ENCODE measurements at regions not wholly inside any gene's neighbourhood (a gene's known extent, or its start where the extent isn't known, plus 50 kb on each side); places are given as distances from the start of the nearest gene placed in this dataset.
"Not testable (repeated sequence)": the region's sequence is repeated elsewhere in the genome, so short reads cannot be mapped to it uniquely, and the experiment has no call there.

DNA sequence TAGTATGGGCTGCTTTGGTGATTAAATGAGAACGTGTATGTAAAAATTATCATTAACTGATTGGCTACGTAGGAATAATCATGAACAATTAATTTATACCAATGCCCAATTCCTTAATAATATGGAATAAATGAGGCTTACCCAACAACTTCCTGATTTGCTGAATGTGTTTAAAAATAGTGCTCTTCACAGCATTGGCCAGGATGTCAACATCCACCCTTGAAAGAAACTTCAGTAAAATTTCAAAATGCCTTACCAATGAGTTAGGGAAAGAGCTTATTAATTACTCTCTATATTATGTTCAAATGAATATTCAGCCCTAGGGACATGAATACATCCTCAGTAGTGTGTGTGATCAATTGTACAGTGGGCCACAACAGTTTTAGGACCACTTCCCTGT is 401.4 kb downstream of the PSAT1 start:
- H3K36me3 Mint-ChIP-seq, result no peaks in the 10 kb centered on the region
- H3K9me3 Mint-ChIP-seq, result no peaks in the 10 kb centered on the region
- no peaks in the 10 kb centered on the region for H3K4me1 Mint-ChIP-seq
- H3K4me3 Mint-ChIP-seq, result no peak overlapping the region
- no peaks in the 10 kb centered on the region for H3K27me3 Mint-ChIP-seq
- no peak overlapping the region for H3K27ac Mint-ChIP-seq

DNA sequence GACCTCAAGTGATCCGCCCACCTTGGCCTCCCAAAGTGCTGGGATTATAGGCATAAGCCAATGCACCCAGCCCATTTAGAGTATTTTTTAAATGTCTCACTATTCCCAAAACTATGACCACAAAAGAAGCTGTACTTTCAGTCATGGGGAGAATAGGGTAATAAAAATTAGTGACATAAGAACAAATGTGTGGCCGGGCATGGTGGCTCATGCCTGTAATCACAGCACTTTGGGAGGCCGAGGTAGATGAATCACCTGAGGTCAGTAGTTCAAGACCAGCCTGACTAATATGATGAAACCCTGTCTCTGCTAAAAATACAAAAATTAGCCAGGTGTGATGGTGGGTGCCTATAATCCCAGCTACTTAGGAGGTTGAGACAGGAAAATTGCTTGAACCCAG is 402.3 kb downstream of the PSAT1 start:
- H3K9me3 Mint-ChIP-seq, H3K36me3 Mint-ChIP-seq, H3K27me3 Mint-ChIP-seq, H3K4me3 Mint-ChIP-seq, H3K4me1 Mint-ChIP-seq, H3K27ac Mint-ChIP-seq: not testable (repeated sequence)

DNA sequence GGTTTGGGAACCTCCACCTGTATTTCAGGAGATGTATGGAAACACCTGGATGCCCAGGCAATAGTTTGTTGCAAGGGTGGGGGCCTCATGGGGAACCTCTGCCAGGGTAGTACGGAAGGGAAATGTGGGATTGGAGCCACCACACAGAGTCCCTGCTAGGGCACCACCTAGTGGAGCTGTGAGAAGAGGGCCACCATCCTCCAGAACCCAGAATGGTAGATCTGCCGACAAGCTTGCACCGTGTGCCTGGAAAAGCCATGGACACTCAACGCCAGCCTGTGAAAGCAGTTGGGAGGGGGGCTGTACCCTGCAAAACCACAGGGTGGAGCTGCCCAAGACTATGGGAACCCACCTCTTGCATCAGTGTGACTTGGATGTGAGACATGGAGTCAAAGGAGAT is 407.2 kb downstream of the PSAT1 start:
- H3K36me3 Mint-ChIP-seq, H3K4me1 Mint-ChIP-seq, H3K4me3 Mint-ChIP-seq, H3K9me3 Mint-ChIP-seq, H3K27me3 Mint-ChIP-seq, H3K27ac Mint-ChIP-seq: not testable (repeated sequence)

DNA sequence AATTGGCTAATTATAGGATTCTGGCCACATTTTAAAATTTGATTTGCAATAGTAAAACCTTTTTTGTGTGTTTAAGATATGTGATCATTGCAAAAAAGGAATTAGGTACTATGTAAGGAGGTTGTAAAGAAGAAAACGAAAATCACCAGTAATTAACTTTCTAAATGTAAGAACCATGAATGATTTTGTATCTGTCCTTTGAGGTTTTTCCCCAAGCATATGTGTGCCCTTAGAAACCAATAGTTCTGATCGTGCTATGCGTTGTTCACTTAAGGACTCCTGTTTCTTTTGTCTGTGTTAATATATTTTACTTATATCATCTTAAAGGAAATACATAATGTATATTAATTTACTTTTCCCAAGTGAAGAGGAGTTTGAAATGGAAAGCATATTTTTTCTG is 410.2 kb downstream of the PSAT1 start:
- no peaks in the 10 kb centered on the region for H3K9me3 Mint-ChIP-seq
- H3K36me3 Mint-ChIP-seq, result no peaks in the 10 kb centered on the region
- no peak overlapping the region for H3K27ac Mint-ChIP-seq
- H3K27me3 Mint-ChIP-seq, result no peaks in the 10 kb centered on the region
- no peak overlapping the region for H3K4me3 Mint-ChIP-seq
- no peaks in the 10 kb centered on the region for H3K4me1 Mint-ChIP-seq

DNA sequence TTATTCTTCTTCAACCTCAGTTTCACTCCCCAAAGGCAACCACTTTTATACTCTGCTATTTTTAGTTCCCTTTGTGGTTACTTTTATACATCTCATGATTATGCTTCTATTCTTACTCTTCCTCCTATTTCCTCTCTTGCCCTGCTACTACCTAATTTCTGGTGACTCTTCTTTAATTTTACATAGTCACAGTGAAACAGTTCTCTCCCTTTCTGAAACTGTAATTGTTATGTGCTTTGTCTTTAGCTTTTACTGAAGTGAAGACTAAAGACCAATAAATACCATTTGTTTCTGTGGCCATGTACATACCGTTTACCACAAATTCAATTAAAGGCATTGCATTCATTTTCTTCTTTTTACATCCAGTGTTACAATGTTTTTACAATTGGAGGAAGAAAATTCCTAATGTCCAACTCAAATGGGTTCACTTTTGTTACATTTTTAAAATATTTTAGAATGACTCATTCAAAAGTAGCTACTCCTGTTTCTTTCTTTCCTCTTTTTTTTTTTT is 410.6 kb downstream of the PSAT1 start:
- Mint-ChIP-seq H3K4me1 (no peaks in the 10 kb centered on the region), H3K27me3 (no peaks in the 10 kb centered on the region), H3K9me3 (no peaks in the 10 kb centered on the region), H3K27ac (no peak overlapping the region), H3K4me3 (no peak overlapping the region), H3K36me3 (no peaks in the 10 kb centered on the region)

DNA sequence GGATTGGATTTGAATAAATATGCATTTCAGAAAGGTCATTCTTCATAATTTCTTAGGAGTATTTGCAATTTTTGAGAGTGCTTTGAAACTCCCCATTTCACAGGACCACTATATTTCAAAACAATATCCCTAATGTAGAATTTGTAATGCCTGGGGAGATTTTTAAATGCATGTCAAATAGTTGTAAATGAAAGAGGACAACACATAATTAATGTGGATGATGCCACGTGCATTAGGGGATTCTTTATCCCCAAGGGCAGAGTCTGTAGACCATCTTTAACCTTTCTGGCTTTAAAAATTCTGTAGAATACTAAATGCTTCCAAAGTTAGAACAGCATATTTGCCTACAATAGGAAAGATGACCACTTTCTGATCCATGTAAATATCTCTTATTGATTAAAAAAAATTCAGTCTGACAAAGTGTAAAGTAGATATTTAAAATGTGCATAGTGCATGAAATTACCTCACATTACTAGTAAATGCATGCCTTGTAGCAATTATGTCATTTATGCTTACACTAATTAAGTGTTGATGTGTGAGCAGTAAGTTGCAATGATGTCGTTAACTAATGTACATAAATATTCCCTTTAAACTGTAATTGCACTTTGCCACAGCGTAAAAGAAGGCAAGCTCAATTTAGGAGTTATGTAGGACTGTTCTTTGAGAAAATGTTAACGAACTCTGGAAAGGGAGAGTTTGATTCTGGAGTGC is 416.1 kb downstream of the PSAT1 start:
- Mint-ChIP-seq H3K36me3 (no peaks in the 10 kb centered on the region), H3K27me3 (no peaks in the 10 kb centered on the region), H3K4me1 (no peaks in the 10 kb centered on the region), H3K4me3 (no peak overlapping the region), H3K27ac (no peak overlapping the region), H3K9me3 (no peaks in the 10 kb centered on the region)

DNA sequence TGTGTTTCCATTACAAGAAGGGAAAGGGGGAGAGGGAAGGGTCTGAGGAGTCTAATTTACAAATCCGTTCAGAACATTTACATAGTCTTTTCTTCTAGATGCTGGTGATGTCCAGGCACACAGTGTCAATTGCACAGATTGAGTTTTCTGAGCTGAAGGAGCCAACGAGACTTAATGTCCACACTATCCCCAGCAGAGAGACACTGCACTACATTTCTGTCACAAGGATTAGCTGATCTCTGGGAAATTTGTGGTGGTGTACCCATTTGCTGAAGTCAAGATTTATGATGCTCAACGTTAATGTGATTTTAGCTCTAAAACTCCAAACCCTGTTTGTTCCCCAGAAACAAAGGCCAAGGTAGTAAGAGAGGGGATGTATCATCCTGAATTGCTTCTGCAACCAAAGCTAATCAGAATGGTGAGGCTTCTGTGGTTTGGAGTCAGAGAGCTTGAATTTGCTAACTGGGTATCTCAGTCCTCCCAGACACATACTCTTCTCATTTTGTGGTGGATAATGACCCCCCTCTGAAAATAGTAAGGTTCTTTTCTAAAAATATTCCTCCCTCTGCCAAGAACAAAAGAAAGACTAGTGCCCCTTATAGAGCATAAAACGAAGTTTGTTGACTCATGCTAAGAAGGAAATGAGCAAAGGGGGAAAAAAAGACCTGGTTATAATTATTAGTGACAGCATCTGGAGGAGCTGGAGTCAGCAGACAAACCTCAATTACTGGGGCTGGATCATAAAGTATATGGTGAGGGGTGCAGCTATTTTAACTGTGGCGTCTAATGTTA is 416.9 kb downstream of the PSAT1 start:
- Mint-ChIP-seq H3K9me3 (peaks cover 5% of the 10 kb centered on the region), H3K4me1 (no peaks in the 10 kb centered on the region), H3K27ac (no peak overlapping the region), H3K27me3 (peaks cover 2% of the 10 kb centered on the region), H3K36me3 (no peaks in the 10 kb centered on the region), H3K4me3 (no peak overlapping the region)

DNA sequence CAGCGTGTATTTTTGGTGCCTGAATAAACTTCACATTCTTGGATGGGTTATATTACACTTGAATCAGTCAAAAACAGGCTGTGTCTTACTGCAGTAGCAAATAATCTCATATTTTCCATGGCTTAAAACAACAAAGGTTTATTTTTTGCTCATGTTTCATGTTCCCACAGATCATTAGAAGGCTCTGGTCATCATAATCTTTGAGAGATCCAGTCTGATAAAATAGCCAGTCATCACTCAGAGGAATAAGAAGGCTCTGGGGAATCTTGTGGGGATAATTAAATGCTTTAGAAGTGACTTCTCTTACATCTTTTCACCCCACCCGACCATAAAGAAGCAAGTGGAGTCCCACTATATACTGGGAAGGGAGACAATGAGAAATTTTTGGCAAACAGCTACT is 417.7 kb downstream of the PSAT1 start:
- Mint-ChIP-seq H3K9me3 (peaks cover 5% of the 10 kb centered on the region), H3K4me1 (no peaks in the 10 kb centered on the region), H3K4me3 (no peak overlapping the region), H3K27ac (no peak overlapping the region), H3K27me3 (peaks cover 2% of the 10 kb centered on the region), H3K36me3 (no peaks in the 10 kb centered on the region)

DNA sequence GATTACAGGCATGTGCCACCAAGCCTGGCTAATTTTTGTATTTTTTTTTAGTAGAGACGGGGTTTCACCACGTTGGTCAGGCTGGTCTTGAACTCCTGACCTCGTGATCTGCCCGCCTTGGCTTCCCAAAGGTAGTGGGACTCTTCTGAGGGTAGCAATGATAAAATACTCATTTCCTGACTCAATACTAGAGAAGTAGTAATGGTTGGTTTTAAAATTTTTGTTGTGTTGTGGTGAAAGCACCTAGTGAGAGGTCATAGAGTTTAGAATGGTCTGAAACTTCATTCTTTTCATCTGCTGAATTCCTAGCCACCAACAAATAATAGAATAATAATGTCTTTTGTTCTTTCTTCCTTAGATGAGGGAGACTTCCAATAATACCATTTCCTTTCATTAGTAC is 422.1 kb downstream of the PSAT1 start:
- H3K36me3 Mint-ChIP-seq, H3K4me1 Mint-ChIP-seq, H3K27me3 Mint-ChIP-seq, H3K27ac Mint-ChIP-seq, H3K9me3 Mint-ChIP-seq, H3K4me3 Mint-ChIP-seq: not testable (repeated sequence)

DNA sequence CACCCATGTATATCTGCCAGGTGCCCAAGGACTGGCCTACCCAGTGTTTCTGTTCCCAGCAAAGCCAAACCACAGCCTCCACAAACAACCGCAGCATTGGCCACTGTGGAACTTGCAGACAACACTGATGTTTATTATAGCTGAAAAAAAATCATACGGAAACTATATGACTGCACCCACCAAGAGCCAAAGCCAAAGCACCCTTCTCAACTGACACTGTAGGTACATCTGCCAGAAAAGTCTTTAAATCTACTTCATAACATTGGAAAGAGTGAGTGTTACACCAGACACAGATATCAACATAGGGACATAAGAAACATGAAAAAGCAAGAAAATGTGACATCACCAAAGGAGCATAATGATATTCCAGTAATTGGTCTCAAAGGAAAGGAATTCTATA is 428.0 kb downstream of the PSAT1 start:
- no peaks in the 10 kb centered on the region for H3K36me3 Mint-ChIP-seq
- H3K4me1 Mint-ChIP-seq, result no peaks in the 10 kb centered on the region
- H3K27me3 Mint-ChIP-seq, result no peaks in the 10 kb centered on the region
- H3K27ac Mint-ChIP-seq, result no peak overlapping the region
- H3K9me3 Mint-ChIP-seq, result peaks cover 9% of the 10 kb centered on the region
- no peak overlapping the region for H3K4me3 Mint-ChIP-seq

DNA sequence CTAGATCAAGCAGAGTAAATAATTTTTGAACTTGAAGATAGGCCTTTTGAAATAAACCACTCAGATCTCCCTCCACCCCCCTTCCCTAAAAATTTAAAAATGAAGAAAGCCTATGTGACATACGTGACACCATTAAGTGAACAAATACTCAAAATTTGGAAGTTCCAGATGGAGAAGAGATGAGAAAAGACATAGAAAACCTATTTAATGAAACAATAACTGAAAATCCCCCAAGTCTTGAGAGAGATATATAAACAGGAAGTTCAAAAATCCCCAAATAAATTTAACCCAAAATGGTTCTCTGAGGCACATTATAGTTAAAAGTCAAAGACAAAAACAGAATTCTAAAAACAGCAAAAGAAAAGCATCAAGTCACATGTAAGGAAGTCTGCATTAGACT is 428.6 kb downstream of the PSAT1 start:
- Mint-ChIP-seq H3K27ac (no peak overlapping the region), H3K9me3 (peaks cover 9% of the 10 kb centered on the region), H3K4me3 (no peak overlapping the region), H3K27me3 (no peaks in the 10 kb centered on the region), H3K36me3 (no peaks in the 10 kb centered on the region), H3K4me1 (no peaks in the 10 kb centered on the region)

DNA sequence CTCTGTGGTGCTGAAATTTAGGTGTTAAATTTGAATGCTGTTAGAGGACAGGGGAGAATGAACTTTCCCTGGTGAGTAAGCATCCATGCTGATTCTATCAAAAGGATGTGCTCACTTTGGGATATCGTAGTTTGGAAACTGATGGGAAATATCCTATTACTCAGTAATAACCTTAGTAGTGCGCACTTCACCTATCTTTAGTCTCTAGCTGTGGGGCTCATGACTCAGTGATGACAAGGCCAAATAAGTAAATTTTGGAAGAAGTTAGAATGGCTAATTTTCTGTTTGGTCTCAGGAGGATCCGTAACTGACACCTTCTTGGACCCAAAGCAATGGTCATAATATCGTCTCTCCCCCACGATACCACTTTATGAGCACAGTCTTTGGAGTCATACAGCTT is 448.4 kb downstream of the PSAT1 start:
- H3K36me3 Mint-ChIP-seq, result no peaks in the 10 kb centered on the region
- no peak overlapping the region for H3K4me3 Mint-ChIP-seq
- H3K4me1 Mint-ChIP-seq, result no peaks in the 10 kb centered on the region
- H3K27ac Mint-ChIP-seq, result no peak overlapping the region
- H3K27me3 Mint-ChIP-seq, result no peaks in the 10 kb centered on the region
- no peaks in the 10 kb centered on the region for H3K9me3 Mint-ChIP-seq

DNA sequence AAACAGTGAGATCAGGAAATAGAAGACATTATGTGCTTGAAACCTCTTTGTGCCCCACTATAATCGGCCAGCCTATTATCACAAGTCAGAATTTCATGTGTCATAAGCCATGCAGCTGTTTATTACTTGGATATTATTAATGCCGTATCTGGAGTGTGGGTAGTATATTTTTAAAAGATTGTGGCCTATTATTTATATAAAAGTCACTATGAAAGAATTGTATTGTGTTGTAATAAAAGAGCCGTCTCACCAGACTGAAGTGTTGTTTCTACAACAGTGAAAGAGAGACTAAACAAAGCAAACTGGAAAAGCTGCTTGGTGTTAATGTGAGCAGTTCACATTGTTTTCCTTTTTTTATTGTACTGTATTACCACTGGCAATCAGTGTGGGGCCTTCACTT is 449.1 kb downstream of the PSAT1 start:
- Mint-ChIP-seq H3K27ac (no peak overlapping the region), H3K9me3 (no peaks in the 10 kb centered on the region), H3K27me3 (no peaks in the 10 kb centered on the region), H3K36me3 (no peaks in the 10 kb centered on the region), H3K4me3 (no peak overlapping the region), H3K4me1 (no peaks in the 10 kb centered on the region)

DNA sequence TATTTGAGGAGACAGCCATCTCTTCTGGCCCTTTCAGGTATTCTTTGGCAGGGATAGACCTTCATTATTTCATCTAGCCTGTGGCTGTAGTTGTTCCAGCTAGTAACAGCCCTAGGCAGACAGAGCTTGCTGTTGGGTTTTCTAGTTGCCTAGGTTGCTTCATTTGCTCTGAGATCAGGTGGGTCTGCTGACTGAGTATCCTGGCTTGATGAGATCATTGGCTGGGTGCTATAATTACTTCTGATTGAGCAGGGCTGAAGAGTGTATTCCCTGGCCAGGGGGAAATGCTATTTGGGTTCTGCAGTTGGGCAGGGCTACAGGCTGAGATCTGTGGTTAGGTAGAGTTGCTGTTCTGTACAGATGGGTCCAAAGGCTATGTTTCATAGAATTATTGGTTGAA is 456.1 kb downstream of the PSAT1 start:
- no peaks in the 10 kb centered on the region for H3K27me3 Mint-ChIP-seq
- no peak overlapping the region for H3K27ac Mint-ChIP-seq
- no peaks in the 10 kb centered on the region for H3K9me3 Mint-ChIP-seq
- no peaks in the 10 kb centered on the region for H3K4me1 Mint-ChIP-seq
- no peaks in the 10 kb centered on the region for H3K36me3 Mint-ChIP-seq
- no peak overlapping the region for H3K4me3 Mint-ChIP-seq

DNA sequence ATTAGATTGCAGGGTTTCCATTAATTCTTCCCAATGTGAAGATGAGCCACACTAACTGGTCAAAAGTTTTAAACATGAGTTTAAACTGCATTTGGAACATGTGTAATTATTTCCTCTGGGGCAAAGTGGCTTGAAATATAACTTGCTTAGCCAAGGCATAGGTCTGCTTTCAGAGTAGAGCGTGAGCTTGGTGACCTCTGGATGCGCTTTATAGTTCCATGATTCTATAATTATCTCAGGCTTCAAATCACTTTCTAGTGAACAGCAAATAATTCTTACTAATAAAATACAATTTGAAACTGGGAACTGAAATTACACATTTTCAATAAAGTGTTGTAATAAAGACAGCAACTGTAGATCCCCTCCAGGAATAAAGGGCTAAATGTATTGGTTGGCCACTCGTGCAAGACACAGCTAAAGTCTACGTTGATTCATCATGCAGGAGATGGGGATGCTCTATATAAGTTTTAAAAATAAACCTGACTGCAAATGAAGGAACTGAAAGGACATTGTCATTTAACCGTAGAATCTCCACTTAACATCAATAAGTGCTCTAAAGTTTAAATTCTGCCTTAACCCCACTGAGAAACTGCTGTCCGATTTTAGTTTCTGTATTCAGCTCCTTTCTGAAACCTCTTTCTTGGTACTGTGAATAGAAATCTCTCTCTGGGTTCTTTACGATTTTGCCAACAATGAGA is 460.0 kb downstream of the PSAT1 start:
- Mint-ChIP-seq H3K9me3 (no peaks in the 10 kb centered on the region), H3K36me3 (no peaks in the 10 kb centered on the region), H3K27me3 (no peaks in the 10 kb centered on the region), H3K27ac (no peak overlapping the region), H3K4me3 (no peak overlapping the region), H3K4me1 (no peaks in the 10 kb centered on the region)

DNA sequence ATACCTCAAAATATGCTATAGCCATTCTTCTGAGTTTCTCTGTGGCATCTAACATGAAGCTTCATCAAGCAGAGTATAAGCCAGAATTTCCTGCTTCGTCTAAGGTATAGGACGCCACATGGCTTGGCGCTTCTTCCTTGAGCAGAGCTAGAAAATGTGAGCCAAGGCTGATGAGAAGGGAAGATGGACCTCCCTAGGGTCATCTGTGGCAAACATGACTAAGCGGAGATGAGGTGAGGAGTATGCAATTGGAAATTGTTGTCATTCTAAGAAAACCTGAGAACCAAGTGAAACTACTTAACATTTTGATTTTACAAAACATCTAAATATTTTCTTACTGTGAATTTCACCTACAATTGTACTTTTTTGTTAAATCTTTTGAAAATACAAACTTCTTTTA is 466.5 kb downstream of the PSAT1 start:
- Mint-ChIP-seq H3K4me3 (no peak overlapping the region), H3K27ac (no peak overlapping the region), H3K4me1 (no peaks in the 10 kb centered on the region), H3K9me3 (no peaks in the 10 kb centered on the region), H3K36me3 (no peaks in the 10 kb centered on the region), H3K27me3 (peaks cover 3% of the 10 kb centered on the region)

Measured in activated naive CD4-positive, alpha-beta T cell treated with anti-CD3 and anti-CD28 coated beads, Interleukin-2, amount 50 U/mL, for 24 hours (primary cell).